Left renal pelvis (tissue), 4 donors: ENCODE measurements at regions not wholly inside any gene's neighbourhood (a gene's known extent, or its start where the extent isn't known, plus 50 kb on each side); places are given as distances from the start of the nearest gene placed in this dataset.
"Not testable (repeated sequence)": the region's sequence is repeated elsewhere in the genome, so short reads cannot be mapped to it uniquely, and the experiment has no call there.

Source experiments
- DNase-seq, 4 donors: peaks; one replicate each; pipeline ENCODE4 v3.0.0-alpha.2; 2013; ENCODE audit warnings: low read depth in 4 of 4, low spot score in 3 of 4

DNA sequence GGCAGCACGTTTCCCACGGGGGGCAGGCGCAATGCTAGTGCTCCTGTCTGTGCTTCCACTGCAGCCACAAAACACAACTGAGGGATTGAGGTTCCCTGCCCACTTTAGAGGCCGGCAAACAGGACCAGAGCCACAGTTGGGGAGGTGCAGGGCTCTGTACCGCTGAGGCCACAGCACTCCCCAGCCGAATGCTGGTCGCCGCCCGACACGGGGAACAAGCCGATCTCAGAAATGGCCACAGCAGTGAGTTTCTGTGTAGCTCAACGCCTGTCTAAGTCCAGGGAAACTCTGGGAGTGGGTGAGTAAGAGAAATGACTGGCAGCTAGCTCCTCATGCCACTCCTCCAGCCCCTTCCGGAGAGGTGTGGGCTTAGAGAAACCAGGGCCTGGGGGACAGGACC lies 194.0 kb upstream of the VWC2 start:
- no peak for DNase-seq

DNA sequence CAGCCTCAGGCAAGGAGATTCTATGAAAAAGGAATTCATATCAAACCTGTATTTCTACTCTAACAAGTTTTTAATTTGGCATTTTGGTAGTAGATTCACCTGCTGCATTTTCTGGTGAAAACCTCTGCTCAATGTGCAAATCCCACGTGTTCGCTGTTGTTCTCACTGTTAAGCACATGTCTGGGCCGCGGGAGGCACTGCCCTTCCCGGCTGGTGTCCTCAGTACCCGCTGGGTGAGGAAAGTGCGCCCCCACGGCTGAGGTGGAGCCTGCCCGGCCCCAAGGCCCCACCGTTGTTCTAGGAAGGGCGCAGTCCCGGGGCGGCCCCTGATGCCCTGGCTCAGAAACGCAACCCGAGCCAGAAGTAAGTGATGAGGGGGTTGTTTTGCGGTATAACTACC lies 193.4 kb upstream of the VWC2 start:
- no peak for DNase-seq

DNA sequence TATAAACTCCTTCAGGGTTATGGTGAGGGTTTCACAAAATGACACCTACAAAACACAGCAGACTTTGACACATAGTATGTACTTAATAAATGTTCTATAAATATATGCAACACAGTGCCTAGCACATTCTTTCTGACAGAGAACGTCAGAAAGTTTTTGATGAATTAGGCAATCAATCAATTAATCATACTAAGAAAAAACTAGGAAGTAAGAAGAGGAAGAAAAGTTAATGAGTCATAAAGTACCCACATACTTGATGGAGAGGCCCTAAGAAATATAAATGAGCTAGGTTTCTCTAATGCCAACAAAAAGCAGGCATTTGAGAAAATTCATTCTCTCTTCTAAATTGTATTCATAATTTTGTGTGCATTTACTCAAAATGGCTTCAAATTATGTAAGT lies 192.7 kb upstream of the VWC2 start:
- DNase-seq, result no peak

DNA sequence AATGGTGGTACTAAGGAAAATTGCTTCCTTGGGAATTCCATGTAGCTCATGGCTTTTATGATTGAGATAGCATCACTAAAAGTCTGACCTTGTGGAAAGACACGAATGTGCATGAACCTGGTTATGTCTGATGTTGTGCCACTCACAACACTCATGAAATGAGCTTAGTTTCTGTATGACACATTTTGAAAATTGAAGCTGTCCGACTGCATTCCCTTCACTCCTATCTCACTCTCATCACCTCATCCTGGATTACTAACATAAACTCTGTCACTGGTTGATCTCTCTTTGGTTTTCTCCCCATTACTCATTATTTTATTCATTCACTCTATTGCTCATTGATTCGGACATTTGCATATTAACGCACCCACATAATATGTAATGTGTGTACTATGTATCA lies 190.0 kb upstream of the VWC2 start:
- DNase-seq, result no peak

DNA sequence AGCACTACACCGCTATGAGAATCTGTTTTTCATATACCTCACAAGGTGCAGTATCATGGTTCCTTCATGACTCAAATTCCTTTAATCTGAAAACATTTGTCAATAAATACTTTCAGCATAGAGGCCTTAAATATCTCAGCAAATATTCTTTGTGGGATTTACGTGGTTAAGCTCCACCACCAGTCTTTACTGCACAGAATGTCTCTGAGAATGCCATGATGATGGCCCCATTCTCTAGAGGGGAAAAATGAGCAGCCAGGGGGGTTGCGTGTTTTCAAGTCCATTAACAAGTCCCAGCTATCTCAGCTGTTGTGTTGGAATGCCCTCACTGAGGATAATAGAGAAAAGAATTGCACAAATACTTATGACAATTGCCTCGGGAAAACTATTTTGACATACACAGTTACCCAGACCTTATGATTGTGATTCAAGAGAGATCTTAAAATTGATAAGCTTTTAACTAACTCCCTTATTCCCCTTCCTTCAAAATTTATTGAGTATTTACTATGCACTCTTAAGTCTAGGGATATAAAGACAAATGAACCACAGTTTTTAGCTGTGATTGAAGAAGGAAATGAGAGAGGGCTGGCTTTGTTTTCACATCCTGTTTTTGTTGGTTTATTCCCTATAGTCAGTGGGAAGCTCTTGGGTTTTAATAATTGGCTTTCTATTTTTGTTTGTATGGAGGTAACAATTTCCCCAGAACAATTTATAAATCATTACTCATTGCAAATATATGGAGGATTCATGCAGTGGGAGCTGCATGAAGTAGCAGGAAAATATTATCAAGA lies 176.5 kb upstream of the VWC2 start:
- DNase-seq, result no peak

DNA sequence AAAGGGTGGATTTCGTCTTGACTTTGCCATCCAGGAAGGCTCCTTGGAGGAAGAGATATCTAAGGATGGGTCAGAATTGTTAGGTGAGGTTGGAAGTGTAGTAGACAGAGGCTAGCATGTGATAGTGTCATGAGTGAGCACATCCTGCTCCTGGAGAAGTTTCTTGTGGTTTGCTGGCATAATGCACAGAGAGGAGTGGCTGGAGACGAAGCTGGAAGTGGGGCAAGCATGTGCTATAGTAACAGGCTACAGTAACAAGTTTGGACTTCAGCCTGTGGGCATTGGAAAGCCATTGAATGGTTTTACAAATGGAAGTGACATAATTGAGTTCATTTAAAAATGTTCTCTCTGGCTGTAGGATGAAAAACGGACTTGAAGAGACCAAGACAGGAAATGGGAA lies 175.6 kb upstream of the VWC2 start:
- DNase-seq, result no peak

DNA sequence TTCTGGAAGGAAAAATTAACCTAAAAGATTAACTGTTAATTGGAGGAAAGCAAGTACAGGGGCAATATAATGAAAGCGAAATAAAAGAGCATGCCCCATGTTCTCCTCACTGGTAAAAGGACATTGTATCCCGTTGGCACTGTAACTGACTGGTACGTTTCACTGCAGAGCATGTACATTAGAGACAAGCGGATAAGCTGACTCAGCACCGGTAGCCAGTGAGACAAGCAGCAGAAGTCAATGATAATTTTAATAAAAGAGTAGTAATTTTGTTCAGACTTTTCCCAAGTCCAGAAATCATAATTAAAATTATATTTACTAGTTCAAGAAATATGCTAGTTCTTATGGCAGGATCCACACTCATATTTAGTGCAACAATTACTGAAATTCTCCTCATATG lies 161.5 kb upstream of the VWC2 start:
- no peak for DNase-seq

DNA sequence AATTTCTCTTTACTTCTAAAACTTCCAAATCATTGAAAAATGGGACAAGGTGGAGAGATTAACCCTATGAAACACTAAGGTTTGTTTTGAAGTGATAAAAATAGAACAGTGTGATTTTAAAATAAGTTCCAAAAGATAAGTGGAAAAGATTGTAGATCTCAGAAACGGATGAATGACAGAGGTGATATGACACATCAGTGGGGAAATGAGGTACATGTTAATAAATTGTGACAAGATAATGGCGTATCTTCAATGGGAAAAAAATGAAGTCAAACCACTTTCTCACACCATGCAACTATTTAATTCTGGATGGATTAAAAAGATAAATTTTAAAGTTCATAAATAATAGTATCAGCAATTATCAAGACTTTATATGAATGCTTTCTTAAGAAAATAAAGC lies 159.7 kb upstream of the VWC2 start:
- DNase-seq, result no peak

DNA sequence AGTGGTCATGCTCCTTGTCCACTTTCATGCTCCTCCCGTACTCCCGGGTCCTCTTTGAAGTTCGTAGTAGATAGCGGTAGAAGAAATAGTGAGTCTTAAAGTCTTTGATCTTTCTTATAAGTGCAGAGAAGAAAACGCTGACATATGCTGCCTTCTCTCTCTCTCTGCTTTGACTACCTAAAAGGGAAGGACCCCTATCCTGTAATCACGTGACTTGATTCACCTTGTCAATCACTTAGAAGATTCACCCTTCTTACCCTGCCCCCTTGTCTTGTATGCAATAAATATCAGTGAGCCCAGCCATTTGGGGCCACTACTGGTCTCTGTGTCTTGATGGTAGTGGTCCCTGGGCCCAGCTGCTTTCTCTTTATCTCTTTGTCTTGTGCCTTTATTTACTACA lies 158.5 kb upstream of the VWC2 start:
- DNase-seq, result not testable (repeated sequence)

DNA sequence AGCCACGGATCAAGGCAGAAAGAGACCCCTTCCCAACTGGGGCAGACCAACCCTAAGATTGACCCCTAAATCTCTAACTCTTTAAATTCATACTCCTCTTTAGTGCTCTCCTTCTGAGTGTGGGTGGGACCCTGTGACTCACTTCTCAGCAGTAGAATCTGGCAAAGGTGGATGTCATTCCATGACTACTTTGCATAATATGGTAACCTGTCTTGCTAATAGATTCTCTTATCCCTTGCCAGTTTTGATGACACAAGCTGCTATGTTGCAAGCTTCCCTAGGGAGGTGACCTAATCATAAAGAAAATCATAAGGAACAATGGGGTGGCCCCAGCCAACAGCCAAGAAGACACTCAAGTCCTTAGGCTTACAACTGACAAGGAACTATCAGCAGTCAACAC lies 155.4 kb upstream of the VWC2 start:
- no peak for DNase-seq

DNA sequence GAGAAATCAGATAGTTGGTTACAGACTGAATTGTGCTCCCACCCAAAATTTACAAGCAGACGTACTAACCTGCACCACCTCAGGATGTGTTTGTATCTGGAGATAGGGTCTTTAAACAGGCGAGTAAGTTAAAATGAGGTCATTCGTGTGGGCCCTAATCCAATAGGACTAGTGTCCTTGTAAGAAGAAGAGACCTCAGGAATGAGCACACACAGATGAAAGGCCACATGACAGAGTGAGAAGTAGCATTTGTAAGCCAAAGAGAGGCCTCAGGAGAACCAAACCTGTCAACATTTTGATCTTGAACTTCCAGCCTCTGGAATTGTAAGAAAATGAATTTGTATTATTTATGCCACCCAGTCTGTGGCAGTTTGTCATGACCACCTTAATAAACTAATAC lies 149.5 kb upstream of the VWC2 start:
- DNase-seq, result no peak

DNA sequence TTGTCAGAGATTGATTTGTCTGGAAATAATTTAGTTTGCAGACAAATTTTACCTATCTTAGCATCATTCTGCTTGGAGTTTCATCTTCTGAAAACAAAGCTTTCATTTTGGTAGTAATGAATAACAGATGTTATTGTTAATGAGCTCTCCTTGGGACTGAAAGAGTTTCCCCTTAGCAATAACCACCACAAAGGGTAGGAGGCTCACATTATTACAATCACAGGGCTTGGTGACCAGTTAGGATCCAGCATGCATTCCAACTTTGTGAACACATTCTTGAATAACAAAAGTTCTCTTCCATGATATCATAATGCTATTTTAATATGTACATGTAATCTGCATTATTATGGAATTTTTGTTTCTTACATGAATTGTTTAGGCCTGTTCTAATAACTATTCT lies 148.8 kb upstream of the VWC2 start:
- no peak for DNase-seq

DNA sequence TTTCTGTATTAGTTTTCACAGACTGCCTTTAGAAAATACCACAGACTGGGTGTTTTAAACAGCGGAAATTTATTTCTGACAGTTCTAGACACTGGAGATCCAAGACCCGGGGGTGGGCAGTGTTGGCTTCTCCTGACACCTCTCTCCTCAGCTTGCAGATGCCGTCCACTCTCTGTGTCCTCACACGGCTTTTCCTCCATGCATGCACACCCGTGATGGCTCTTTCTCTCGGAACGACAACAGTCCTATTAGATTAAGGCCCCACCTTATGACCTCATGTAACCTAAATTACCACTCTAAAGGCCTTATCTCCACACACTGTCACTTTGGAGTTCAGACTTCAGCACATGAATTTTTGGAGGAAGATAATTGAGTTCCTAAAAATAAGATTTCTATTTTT lies 142.9 kb upstream of the VWC2 start:
- no peak for DNase-seq

DNA sequence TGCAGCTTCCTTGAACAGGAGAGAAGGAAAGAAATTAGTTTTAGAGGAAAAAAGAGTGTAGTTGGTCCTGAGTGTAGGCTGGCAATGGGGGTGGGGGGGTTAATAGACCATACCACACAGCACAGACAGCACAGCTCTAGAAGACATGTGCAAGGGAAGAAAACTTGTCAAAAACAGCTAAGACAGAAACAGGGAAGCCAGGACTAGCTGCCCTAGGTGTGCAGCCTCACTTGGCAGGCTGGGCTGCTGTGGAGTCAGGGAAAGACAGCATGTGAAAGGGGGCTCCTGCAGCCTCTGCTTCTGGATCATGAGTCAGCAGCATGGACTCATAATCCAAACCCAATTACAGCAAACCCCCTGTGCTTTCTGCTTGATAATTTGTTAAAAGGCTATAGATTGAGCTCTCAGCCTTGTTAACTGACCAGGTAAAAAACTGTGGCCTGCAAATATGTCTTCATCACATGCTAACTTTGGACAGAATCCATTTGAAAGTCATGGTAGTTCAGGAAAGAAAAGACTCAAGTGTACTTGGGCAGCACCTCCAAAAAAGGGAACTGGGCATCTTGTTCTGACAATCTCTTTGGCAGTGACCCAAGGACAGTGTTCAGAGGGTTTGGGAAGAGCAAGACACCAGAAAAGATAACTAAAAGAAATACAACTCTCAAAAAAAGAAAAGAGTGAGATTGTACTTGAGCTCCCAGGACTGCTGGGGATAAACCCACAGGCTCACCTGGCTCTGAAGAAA lies 142.2 kb upstream of the VWC2 start:
- no peak for DNase-seq

DNA sequence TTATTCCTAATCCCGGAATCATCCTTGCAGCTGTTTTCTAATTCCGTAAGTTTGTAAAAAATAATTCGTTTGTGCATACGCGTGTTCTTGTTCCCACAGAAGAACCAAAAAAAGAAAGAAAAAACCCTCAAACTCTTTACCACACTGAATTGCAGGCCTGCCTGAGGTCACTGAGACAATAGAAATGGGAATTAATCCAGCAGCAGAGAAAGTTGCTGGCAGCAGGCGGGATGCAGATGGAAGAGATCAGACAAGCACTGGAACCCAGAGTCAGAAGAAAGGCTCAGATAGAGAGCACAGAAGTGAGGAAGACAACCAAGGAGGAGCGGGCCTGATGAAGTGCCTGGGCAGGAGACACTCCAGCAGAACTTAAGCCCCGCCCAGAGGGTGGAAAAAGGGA lies 141.5 kb upstream of the VWC2 start:
- DNase-seq, result no peak

DNA sequence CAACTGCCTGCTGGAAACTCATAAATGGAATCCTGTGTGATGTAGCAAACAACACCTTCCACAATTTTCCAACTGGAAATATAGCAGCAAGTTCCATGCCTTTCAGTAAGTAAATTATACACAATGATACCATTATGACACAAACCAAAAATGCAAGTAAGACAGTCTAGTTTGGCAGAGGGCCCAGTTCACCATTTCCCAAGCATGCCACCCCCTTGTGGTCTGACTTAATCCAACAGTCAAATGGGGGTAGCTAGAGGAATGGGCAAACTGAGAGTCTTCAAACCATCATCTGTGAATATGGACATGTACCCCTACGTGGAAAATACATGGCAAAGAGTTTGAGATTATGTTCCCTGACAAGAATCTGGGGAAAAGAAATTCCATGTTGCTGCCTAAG lies 137.6 kb upstream of the VWC2 start:
- no peak for DNase-seq

DNA sequence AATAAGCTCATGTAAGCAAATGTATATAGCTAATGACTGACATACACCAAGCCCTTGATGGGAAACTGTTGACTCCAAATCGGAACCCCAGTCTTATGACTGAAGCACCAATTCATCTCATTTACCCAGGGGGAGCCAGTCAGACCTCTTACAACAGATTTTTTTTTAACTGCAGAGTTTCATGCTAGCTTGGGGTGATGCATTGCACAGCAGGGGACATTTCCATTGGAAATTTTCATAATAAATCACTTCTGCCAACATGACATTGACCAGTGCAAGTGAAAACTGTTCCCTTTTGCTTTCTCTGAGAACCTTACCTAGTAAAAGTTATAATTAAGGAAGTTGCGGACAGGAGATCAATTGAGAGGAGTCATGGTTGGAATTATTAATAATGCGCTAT lies 137.0 kb upstream of the VWC2 start:
- DNase-seq, result no peak

DNA sequence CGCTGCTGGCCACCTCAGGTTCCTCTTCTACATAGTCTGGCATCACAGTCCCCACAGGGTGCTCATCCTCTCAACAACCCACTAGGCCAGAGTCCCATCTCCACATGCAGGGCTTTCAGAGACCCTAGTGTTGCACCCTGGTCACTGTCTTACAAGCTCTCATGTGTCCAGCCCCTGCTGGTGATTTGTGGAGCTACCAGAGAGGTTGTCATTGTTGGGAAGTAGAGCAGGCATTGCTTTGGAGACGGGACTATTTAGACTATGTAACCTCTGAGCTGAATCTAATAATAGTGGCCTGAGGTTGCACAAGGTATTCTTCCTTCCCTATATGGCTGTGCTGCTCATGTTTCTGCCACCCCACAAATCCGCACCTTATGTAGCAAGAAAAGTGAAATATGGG lies 135.3 kb upstream of the VWC2 start:
- DNase-seq, result no peak

DNA sequence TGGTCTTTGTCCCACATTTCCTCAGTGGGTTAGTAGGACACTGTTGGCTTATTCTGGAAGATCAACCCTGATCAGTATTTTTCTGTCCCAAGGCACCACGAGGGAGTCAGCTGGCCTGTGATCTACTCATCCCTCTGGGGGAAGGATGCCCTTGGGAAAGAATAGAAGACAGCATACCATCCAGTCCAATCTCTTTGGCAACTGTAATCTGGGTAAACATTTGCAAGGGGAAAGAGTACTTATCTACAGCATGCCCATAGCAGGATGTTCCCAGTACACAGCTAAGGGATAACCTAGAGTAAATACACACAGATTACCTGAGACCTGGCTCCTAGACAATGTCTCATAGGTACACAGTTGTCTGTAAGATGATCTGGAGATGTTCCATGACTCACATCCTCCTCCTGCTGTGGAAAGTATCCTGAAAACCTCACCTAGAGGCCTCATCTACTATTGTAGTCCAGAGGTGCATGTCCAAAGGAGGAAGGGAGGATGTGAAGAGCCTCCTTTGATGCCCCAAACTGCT lies 134.3 kb upstream of the VWC2 start:
- DNase-seq, result no peak

DNA sequence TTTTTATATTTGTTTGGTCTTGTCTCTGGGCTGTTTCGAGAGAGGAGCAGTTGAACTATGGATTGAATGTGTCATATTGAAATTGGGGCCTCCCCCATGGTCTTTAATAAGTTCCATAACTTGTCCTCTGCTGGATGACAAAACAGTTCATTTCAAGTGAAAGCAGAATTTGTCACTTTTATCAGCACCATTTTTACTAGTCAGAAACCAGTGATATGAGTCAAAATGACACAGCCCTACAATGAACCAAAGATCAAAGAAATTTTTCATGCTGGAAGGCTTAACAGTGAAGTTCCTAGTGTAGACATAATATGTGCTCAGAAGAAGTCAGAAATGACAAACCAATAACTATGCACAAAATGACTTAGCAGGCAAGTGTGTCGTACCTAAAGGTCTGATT lies 133.6 kb upstream of the VWC2 start:
- DNase-seq, result no peak

DNA sequence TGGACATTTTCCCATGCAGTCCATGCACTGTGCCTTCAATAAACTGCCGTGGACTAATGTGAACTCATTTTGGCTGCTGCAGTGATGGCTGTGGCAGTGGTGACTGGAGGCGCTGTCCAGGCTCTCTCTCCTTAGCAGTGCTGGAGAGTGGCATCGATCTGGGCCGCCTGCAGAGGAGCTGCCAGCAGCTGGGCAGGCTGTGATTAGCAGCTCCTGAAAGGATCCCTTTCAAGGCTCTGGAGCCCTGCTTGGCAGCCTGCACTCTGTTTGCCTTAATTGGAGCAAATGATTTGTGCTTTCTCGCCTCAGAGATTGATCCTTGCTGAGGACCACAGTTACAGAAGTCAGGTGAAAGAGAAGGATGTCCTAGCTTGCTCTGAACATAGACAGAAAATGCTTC lies 130.1 kb upstream of the VWC2 start:
- no peak for DNase-seq

DNA sequence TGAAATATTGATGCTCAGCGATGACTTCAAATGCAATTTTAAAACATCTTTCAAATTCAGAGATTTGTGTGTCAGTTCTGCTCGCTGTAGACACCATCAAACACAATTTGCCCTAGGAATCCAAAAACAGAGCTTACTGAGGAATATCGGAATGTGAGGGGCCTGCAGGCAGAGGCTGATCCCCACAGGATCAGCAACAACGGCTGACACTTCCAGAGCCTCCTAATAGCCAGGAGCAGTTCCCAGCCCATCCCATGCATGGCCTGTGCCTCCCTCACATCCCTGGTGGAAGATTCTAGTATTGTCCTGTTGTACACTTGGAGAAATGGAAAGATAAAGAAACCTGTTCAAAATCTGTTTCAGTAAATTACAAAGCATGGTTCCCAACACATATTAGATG lies 129.7 kb upstream of the VWC2 start:
- DNase-seq, result no peak
